HCT116 (cell line): ENCODE measurements at regions not wholly inside any gene's neighbourhood (a gene's known extent, or its start where the extent isn't known, plus 50 kb on each side); places are given as distances from the start of the nearest gene placed in this dataset.

Experiments used
- ATAC-seq: fragments of 200-7000 bp; cut with Tn5 transposase; 2 replicates; pipeline ENCODE4 v1.9.1; 2020; ENCODE audit warnings: mild to moderate bottlenecking, moderate library complexity
- BruUV-seq: library from RNA; stranded (reverse); fragments of 400-500 nt; replicated peaks from 2 replicates; lab custom pipeline; 2021; lab: Mats Ljungman, UMichigan
- CTCF ChIA-PET: fragments of 300-600 bp; sonication (Branson Sonifier 250); formaldehyde crosslinking; loops from one replicate; lab custom pipeline; 2021; ENCODE audit warnings: antibody characterized with exemption; lab: Charles Lee
- POLR2A ChIA-PET: fragments of 300-600, 350-600 bp; sonication (Branson Sonifier 250); formaldehyde crosslinking; loops from one replicate; lab custom pipeline; 2021; ENCODE audit warnings: antibody characterized with exemption; lab: Charles Lee
- RAD21 ChIA-PET, 2 experiments: fragments of 300-600 bp; sonication (Branson Sonifier 250); formaldehyde crosslinking; loops; one replicate each; lab custom pipeline; 2023; ENCODE audit warnings: low total read pairs in 2 of 2; ENCODE audit not compliant: uncharacterized antibody in 2 of 2, unreplicated experiment in 2 of 2, low non-redundant PET in 1 of 2; lab: Charles Lee
- DNase-seq: peaks from one replicate; pipeline ENCODE4 v3.0.0-alpha.2; 2010; ENCODE audit warnings: low read depth, low spot score
- H2AFZ ChIP-seq: fragments of 200-600 bp; shearing (Covaris generic), sonication (generic); 2 replicates; pipeline ENCODE4 v1.6.1; 2017; ENCODE audit warnings: low read depth, mixed run types, mixed read lengths, antibody characterized with exemption, low read length; ENCODE audit not compliant: poor library complexity, severe bottlenecking
- H3K27ac ChIP-seq: 2 replicates; pipeline ENCODE4 v1.5.1; 2012; ENCODE audit warnings: low read depth, low read length
- H3K27me3 ChIP-seq: fragments of 200-600 bp; sonication (generic); 2 replicates; pipeline ENCODE4 v1.6.1; 2016; ENCODE audit warnings: mixed run types, low read length, mixed read lengths; ENCODE audit not compliant: insufficient read depth
- H3K36me3 ChIP-seq, 2 experiments: fragments of 200-500 bp in 1 of 2; fragments of 200-600 bp in 1 of 2; sonication (Bioruptor generic) in 1 of 2; sonication (generic) in 1 of 2; 2 replicates each; pipeline versions ENCODE4 v1.5.1 to v1.6.1; 2014 to 2016; ENCODE audit warnings: low read length in 2 of 2, inconsistent platforms in 1 of 2, mixed read lengths in 1 of 2, mixed run types in 1 of 2; ENCODE audit not compliant: insufficient read depth in 2 of 2, control insufficient read depth in 1 of 2
- H3K4me1 ChIP-seq, 2 experiments: fragments of 200-600 bp in 1 of 2; sonication (generic) in 1 of 2; 2 replicates each; pipeline versions ENCODE4 v1.5.1 to v1.6.1; 2012 to 2017; ENCODE audit warnings: low read length in 2 of 2, inconsistent platforms in 1 of 2, mild to moderate bottlenecking in 1 of 2, mixed read lengths in 1 of 2, mixed run types in 1 of 2, moderate library complexity in 1 of 2; ENCODE audit not compliant: insufficient read depth in 2 of 2, control insufficient read depth in 1 of 2
- H3K4me2 ChIP-seq: fragments of 200-600 bp; sonication (generic); 2 replicates; pipeline ENCODE4 v1.6.1; 2017; ENCODE audit warnings: mixed run types, low read length, mixed read lengths
- H3K4me3 ChIP-seq, 2 experiments: fragments of 200-600 bp in 1 of 2; sonication (generic) in 1 of 2; replicated peaks in 1 of 2; 2 replicates each; pipeline ENCODE4 v1.5.1; 2011 to 2016; ENCODE audit warnings: low read length in 2 of 2, control low read depth in 1 of 2, low read depth in 1 of 2, mild to moderate bottlenecking in 1 of 2, mixed read lengths in 1 of 2, mixed run types in 1 of 2
- H3K79me2 ChIP-seq: fragments of 200-600 bp; sonication (generic); 2 replicates; pipeline ENCODE4 v1.6.1; 2017; ENCODE audit warnings: mild to moderate bottlenecking, mixed run types, low read length, moderate library complexity, mixed read lengths; ENCODE audit not compliant: insufficient read depth
- H3K9ac ChIP-seq: fragments of 200-600 bp; sonication (generic); 2 replicates; pipeline ENCODE4 v1.6.1; 2016; ENCODE audit warnings: low read length, mixed read lengths
- H3K9me2 ChIP-seq: fragments of 200-600 bp; sonication (generic), shearing (Covaris generic); 2 replicates; pipeline ENCODE4 v1.6.1; 2017; ENCODE audit warnings: mixed run types, mild to moderate bottlenecking, moderate library complexity; ENCODE audit not compliant: insufficient read depth
- H3K9me3 ChIP-seq, 2 experiments: fragments of 200-500 bp in 1 of 2; fragments of 200-600 bp in 1 of 2; sonication (Bioruptor generic) in 1 of 2; sonication (generic) in 1 of 2; 2 replicates each; pipeline ENCODE4 v1.6.1; 2014 to 2017; ENCODE audit warnings: low read length in 2 of 2, mixed read lengths in 2 of 2, inconsistent platforms in 1 of 2, low read depth in 1 of 2, mild to moderate bottlenecking in 1 of 2, mixed run types in 1 of 2, moderate library complexity in 1 of 2; ENCODE audit not compliant: control insufficient read depth in 1 of 2, insufficient read depth in 1 of 2
- H4K20me1 ChIP-seq: fragments of 200-600 bp; sonication (generic), shearing (Covaris generic); 2 replicates; pipeline ENCODE4 v1.6.1; 2017; ENCODE audit warnings: mixed run types, mild to moderate bottlenecking, moderate library complexity; ENCODE audit not compliant: insufficient read depth
- CTCF ChIP-seq, 3 experiments: fragments of 200-600 bp in 1 of 3; sonication (generic) in 1 of 3; IDR thresholded peaks in 2 of 3; conservative IDR thresholded peaks in 1 of 3; 2 replicates each; pipeline ENCODE4 v1.5.1; 2012 to 2017; ENCODE audit warnings: low read depth in 2 of 3, low read length in 2 of 3, antibody characterized with exemption in 1 of 3, borderline replicate concordance in 1 of 3, control low read depth in 1 of 3, mild to moderate bottlenecking in 1 of 3, mixed read lengths in 1 of 3, mixed run types in 1 of 3, moderate library complexity in 1 of 3; ENCODE audit not compliant: insufficient read depth in 1 of 3
- EGR1 ChIP-seq: IDR thresholded peaks from 2 replicates; pipeline ENCODE4 v1.6.1; 2012; ENCODE audit warnings: low read depth
- ELF1 ChIP-seq: IDR thresholded peaks from 2 replicates; pipeline ENCODE4 v1.6.1; 2012; ENCODE audit warnings: low read depth, borderline replicate concordance
- EZH2 ChIP-seq: fragments of 200-600 bp; sonication (generic); IDR thresholded peaks from 2 replicates; pipeline ENCODE4 v1.6.1; 2017; ENCODE audit warnings: antibody characterized with exemption, mixed run types
- EZH2phosphoT487 ChIP-seq: fragments of 200-600 bp; IDR thresholded peaks from 2 replicates; pipeline ENCODE4 v1.6.1; 2018; ENCODE audit warnings: antibody characterized with exemption, borderline replicate concordance
- FOSL1 ChIP-seq: IDR thresholded peaks from 2 replicates; pipeline ENCODE4 v1.6.1; 2012; ENCODE audit warnings: low read depth
- JUND ChIP-seq: IDR thresholded peaks from 2 replicates; pipeline ENCODE4 v1.6.1; 2012
- POLR2A ChIP-seq: IDR thresholded peaks from 2 replicates; pipeline ENCODE4 v1.7.0; 2011; ENCODE audit warnings: borderline replicate concordance; ENCODE audit not compliant: insufficient read depth, insufficient read length; ENCODE audit errors: extremely low read depth
- POLR2AphosphoS5 ChIP-seq: IDR thresholded peaks from 2 replicates; pipeline ENCODE4 v1.6.1; 2011; ENCODE audit warnings: mild to moderate bottlenecking, low read depth, low read length, moderate library complexity
- RAD21 ChIP-seq: IDR thresholded peaks from 2 replicates; pipeline ENCODE4 v1.6.1; 2012; ENCODE audit warnings: low read depth, mild to moderate bottlenecking
- REST ChIP-seq: IDR thresholded peaks from 2 replicates; pipeline ENCODE4 v1.6.1; 2012; ENCODE audit warnings: low read depth
- SIN3A ChIP-seq: IDR thresholded peaks from 2 replicates; pipeline ENCODE4 v1.6.1; 2012; ENCODE audit warnings: low read depth
- SP1 ChIP-seq: IDR thresholded peaks from 2 replicates; pipeline ENCODE4 v1.6.1; 2012; ENCODE audit warnings: low read depth
- TCF7L2 ChIP-seq: IDR thresholded peaks from 2 replicates; pipeline ENCODE4 v1.7.0; 2011; ENCODE audit warnings: borderline replicate concordance, inconsistent platforms; ENCODE audit not compliant: insufficient read depth, insufficient read length; ENCODE audit errors: extremely low read depth
- YY1 ChIP-seq: IDR thresholded peaks from 2 replicates; pipeline ENCODE4 v1.6.1; 2011; ENCODE audit warnings: low read length, low read depth, moderate library complexity, mild to moderate bottlenecking; ENCODE audit not compliant: insufficient replicate concordance; ENCODE audit errors: extremely low read depth
- ZNF274 ChIP-seq: fragments of 200-500 bp; sonication (Bioruptor generic); IDR thresholded peaks from 2 replicates; pipeline ENCODE4 v1.6.1; 2014; ENCODE audit warnings: mild to moderate bottlenecking, low read depth, low read length, inconsistent platforms
- intact Hi-C: fragments of 100-400 bp; cut with micrococcal nuclease; formaldehyde crosslinking; loops from 2 replicates; pipeline ENCODE4 v1.10.0; 2022
- TF ChIP-seq, protein P1 (sequence below): IDR thresholded peaks from 2 replicates; pipeline ENCODE4 v1.6.1; 2011; ENCODE audit warnings: mild to moderate bottlenecking, low read length, moderate library complexity; ENCODE audit not compliant: insufficient replicate concordance; ENCODE audit errors: extremely low read depth
- TF ChIP-seq, protein P2 (sequence below): IDR thresholded peaks from 2 replicates; pipeline ENCODE4 v1.6.1; 2012
- TF ChIP-seq, protein P3 (sequence below): IDR thresholded peaks from 2 replicates; pipeline ENCODE4 v1.6.1; 2012

GRCh38 chr6:6780231-6780630 lies 191.7 kb downstream of the LY86 start:
- TF ChIP-seq JUND (no peak), SP1 (no peak), REST (no peak), FOSL1 (no peak), ZNF274 (no peak), EGR1 (no peak), TCF7L2 (no peak), POLR2AphosphoS5 (no peak), SIN3A (no peak), RAD21 (no peak), EZH2phosphoT487 (no peak), EZH2 (no peak), ELF1 (no peak), CTCF (IDR thresholded peaks at IDR 0.05 in 2 of 3, conservative IDR thresholded peaks at IDR 0.05 in 1 of 3; ENCODE audit: borderline replicate concordance in 1 of 3, insufficient read depth in 1 of 3, low read depth in 2 of 3, low read length in 2 of 3) (no peak), YY1 (no peak), POLR2A (no peak)
- TF ChIP-seq, protein P1, sequence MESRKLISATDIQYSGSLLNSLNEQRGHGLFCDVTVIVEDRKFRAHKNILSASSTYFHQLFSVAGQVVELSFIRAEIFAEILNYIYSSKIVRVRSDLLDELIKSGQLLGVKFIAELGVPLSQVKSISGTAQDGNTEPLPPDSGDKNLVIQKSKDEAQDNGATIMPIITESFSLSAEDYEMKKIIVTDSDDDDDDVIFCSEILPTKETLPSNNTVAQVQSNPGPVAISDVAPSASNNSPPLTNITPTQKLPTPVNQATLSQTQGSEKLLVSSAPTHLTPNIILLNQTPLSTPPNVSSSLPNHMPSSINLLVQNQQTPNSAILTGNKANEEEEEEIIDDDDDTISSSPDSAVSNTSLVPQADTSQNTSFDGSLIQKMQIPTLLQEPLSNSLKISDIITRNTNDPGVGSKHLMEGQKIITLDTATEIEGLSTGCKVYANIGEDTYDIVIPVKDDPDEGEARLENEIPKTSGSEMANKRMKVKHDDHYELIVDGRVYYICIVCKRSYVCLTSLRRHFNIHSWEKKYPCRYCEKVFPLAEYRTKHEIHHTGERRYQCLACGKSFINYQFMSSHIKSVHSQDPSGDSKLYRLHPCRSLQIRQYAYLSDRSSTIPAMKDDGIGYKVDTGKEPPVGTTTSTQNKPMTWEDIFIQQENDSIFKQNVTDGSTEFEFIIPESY = no peak
- TF ChIP-seq, protein P2, sequence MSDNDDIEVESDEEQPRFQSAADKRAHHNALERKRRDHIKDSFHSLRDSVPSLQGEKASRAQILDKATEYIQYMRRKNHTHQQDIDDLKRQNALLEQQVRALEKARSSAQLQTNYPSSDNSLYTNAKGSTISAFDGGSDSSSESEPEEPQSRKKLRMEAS = no peak
- TF ChIP-seq, protein P3, sequence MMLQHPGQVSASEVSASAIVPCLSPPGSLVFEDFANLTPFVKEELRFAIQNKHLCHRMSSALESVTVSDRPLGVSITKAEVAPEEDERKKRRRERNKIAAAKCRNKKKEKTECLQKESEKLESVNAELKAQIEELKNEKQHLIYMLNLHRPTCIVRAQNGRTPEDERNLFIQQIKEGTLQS = no peak
- H3K79me2 ChIP-seq = no peaks in the 10 kb centered on the region
- ATAC-seq (no peak), DNase-seq (no peak)
- H4K20me1 ChIP-seq = no peaks in the 10 kb centered on the region
- RAD21 ChIA-PET = no interaction called here
- CTCF ChIA-PET = no interaction called here
- peaks cover 22 to 35% of the 10 kb centered on the region in 2 experiments for H3K4me1 ChIP-seq
- POLR2A ChIA-PET = no interaction called here
- intact Hi-C loops = loop anchor here (10.0 kb wide), 1 partner anchor 455 kb away; no protein-coding TSS in a partner anchor
- no TSS peak for BruUV-seq
- H3K9me2 ChIP-seq = no peaks in the 10 kb centered on the region
- H3K4me3 ChIP-seq = no peak overlapping the region
- H3K27me3 ChIP-seq = no peaks in the 10 kb centered on the region
- H3K27ac ChIP-seq = no peak overlapping the region
- H3K4me2 ChIP-seq = no peak overlapping the region
- no peak overlapping the region for H2AFZ ChIP-seq
- H3K36me3 ChIP-seq = no peaks in the 10 kb centered on the region
- no peak overlapping the region for H3K9ac ChIP-seq
- no peaks in the 10 kb centered on the region for H3K9me3 ChIP-seq
